Upper lobe of left lung (tissue), 4 donors: ENCODE measurements at regions not wholly inside any gene's neighbourhood (a gene's known extent, or its start where the extent isn't known, plus 50 kb on each side); places are given as distances from the start of the nearest gene placed in this dataset.

Source experiments
- CTCF ChIP-seq, 6 experiments: fragments of 450-650 bp in 4 of 6; fragments of 200-600 bp in 2 of 6; sonication (generic) in 2 of 6; IDR thresholded peaks; one replicate each; pipeline ENCODE4 v1.5.1; 2016 to 2019; ENCODE audit warnings: antibody characterized with exemption in 6 of 6
- POLR2A ChIP-seq, 4 donors: fragments of 450-650 bp; IDR thresholded peaks; one replicate each; pipeline ENCODE4 v1.5.1; 2016 to 2017; ENCODE audit warnings: antibody characterized with exemption in 4 of 4, mild to moderate bottlenecking in 2 of 4
- POLR2AphosphoS5 ChIP-seq, 2 donors: sonication (generic); formaldehyde crosslinking; IDR thresholded peaks; one replicate each; pipeline ENCODE4 v1.5.1; 2017; ENCODE audit warnings: antibody characterized with exemption in 2 of 2

- TF ChIP-seq POLR2AphosphoS5 (IDR thresholded peaks at IDR 0.05) (no peak), CTCF (IDR thresholded peaks at IDR 0.05) (no peak), POLR2A (IDR thresholded peaks at IDR 0.05) (no peak)
Observed at GRCh38 chr2:77999376-77999775, 477.2 kb upstream of the LRRTM4 start.
